ENCODE measurements at regions not wholly inside any gene's neighbourhood (a gene's known extent, or its start where the extent isn't known, plus 50 kb on each side); places are given as distances from the start of the nearest gene placed in this dataset.

- no peaks in the 10 kb centered on the region for H3K36me3 ChIP-seq (replicated peaks; ENCODE audit: insufficient read depth, low read depth)
- TF ChIP-seq EZH2 (IDR thresholded peaks at IDR 0.05; ENCODE audit: borderline replicate concordance) (no peak), EZH2phosphoT487 (IDR thresholded peaks at IDR 0.05; ENCODE audit: low read depth, severe bottlenecking, unreplicated experiment) (no peak)
- TF ChIP-seq, protein P1, sequence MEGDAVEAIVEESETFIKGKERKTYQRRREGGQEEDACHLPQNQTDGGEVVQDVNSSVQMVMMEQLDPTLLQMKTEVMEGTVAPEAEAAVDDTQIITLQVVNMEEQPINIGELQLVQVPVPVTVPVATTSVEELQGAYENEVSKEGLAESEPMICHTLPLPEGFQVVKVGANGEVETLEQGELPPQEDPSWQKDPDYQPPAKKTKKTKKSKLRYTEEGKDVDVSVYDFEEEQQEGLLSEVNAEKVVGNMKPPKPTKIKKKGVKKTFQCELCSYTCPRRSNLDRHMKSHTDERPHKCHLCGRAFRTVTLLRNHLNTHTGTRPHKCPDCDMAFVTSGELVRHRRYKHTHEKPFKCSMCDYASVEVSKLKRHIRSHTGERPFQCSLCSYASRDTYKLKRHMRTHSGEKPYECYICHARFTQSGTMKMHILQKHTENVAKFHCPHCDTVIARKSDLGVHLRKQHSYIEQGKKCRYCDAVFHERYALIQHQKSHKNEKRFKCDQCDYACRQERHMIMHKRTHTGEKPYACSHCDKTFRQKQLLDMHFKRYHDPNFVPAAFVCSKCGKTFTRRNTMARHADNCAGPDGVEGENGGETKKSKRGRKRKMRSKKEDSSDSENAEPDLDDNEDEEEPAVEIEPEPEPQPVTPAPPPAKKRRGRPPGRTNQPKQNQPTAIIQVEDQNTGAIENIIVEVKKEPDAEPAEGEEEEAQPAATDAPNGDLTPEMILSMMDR (IDR thresholded peaks at IDR 0.05; ENCODE audit: poor library complexity), result no peak
These were observed 66.3 kb upstream of the CDH8 start for GRCh38 chr16:62102588-62102987.

DNA sequence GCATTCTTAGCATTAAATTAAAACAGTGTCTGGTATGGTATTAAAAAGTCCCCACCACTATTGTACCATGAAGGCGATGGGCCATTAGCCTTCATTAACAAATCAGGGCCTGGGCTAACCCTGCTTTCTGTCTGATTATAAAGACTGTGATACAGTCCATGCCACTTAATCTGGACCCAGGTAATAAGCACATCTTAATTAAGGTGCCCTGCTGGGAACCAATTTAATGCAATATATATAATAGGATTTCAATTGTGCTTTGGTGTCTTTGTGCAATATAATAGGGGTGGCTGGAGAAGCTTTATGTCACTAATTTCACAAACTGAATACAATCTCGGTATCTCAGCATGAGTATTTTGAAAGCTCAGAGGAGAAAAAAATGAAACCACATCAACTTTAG lies 64.4 kb upstream of the CDH8 start:
- no peak for DNase-seq (ENCODE audit: low spot score)
- H3K4me2 ChIP-seq, result no peak overlapping the region
- TF ChIP-seq, protein P1 (IDR thresholded peaks at IDR 0.05; ENCODE audit: poor library complexity), result no peak
- no peak for TF ChIP-seq EZH2 (IDR thresholded peaks at IDR 0.05; ENCODE audit: borderline replicate concordance)
- no peak for TF ChIP-seq EZH2phosphoT487 (IDR thresholded peaks at IDR 0.05; ENCODE audit: low read depth, severe bottlenecking, unreplicated experiment)
- H3K36me3 ChIP-seq (replicated peaks; ENCODE audit: insufficient read depth, low read depth), result no peaks in the 10 kb centered on the region
- no peaks in the 10 kb centered on the region for H3K4me1 ChIP-seq (ENCODE audit: insufficient read depth)
- WGBS (ENCODE audit: low lambda C conversion rate, missing lambda C conversion rate), result 48% methylated on average over 2 of the region's 2 CpGs
- no peak overlapping the region for H3K4me3 ChIP-seq
- H4K20me1 ChIP-seq (ENCODE audit: insufficient read depth, poor library complexity, severe bottlenecking), result no peaks in the 10 kb centered on the region
- no peaks in the 10 kb centered on the region for H3K9me2 ChIP-seq (replicated peaks; ENCODE audit: insufficient read depth)
- H3K79me2 ChIP-seq, result no peaks in the 10 kb centered on the region
- H3K27me3 ChIP-seq, result no peaks in the 10 kb centered on the region
- H2AFZ ChIP-seq, result no peak overlapping the region
- no peak overlapping the region for H3K27ac ChIP-seq
- no peaks in the 10 kb centered on the region for H3K9me3 ChIP-seq (ENCODE audit: low read depth)

More at GRCh38 chr16:62102588-62102987, 66.3 kb upstream of the CDH8 start:
- Histone ChIP-seq H3K27me3 (no peaks in the 10 kb centered on the region), H3K79me2 (no peaks in the 10 kb centered on the region), H3K9me2 (replicated peaks; ENCODE audit: insufficient read depth) (no peaks in the 10 kb centered on the region), H4K20me1 (ENCODE audit: insufficient read depth, poor library complexity, severe bottlenecking) (no peaks in the 10 kb centered on the region), H3K4me2 (no peak overlapping the region), H3K4me1 (ENCODE audit: insufficient read depth) (no peaks in the 10 kb centered on the region), H3K27ac (no peak overlapping the region), H3K9me3 (ENCODE audit: low read depth) (no peaks in the 10 kb centered on the region), H3K4me3 (no peak overlapping the region), H2AFZ (no peak overlapping the region)
- no peak for DNase-seq (ENCODE audit: low spot score)
- WGBS (ENCODE audit: low lambda C conversion rate, missing lambda C conversion rate), result 94% methylated on average over 1 of the region's 1 CpG

DNA sequence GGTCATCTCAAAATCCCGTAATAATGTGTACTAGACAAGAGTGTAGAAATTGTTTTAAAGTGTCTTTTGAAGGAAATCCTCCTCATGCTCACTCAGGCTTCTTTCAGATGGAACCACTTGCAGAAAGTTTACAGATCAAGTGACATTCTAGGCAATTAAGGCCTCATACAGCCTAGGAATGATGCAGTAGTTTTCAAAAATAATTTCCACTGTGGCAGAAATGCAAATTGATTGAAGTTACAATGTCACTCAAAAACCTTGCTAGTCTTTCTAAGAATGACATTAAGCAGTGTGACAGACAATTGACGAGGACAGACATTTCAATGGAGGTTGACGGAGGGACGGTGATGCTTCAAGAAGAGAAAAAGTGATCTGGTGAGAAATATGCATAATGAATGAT lies 53.5 kb upstream of the CDH8 start:
- Histone ChIP-seq H3K36me3 (replicated peaks; ENCODE audit: insufficient read depth, low read depth) (no peaks in the 10 kb centered on the region), H2AFZ (no peak overlapping the region), H3K4me3 (no peak overlapping the region), H3K4me1 (ENCODE audit: insufficient read depth) (no peaks in the 10 kb centered on the region), H3K9me3 (ENCODE audit: low read depth) (no peaks in the 10 kb centered on the region), H4K20me1 (ENCODE audit: insufficient read depth, poor library complexity, severe bottlenecking) (no peaks in the 10 kb centered on the region), H3K4me2 (no peak overlapping the region), H3K9me2 (replicated peaks; ENCODE audit: insufficient read depth) (no peaks in the 10 kb centered on the region), H3K79me2 (no peaks in the 10 kb centered on the region), H3K27ac (no peak overlapping the region), H3K27me3 (no peaks in the 10 kb centered on the region)
- 93% methylated on average over 4 of the region's 4 CpGs for WGBS (ENCODE audit: low lambda C conversion rate, missing lambda C conversion rate)
- no peak for DNase-seq (ENCODE audit: low spot score)
- TF ChIP-seq, protein P1 (IDR thresholded peaks at IDR 0.05; ENCODE audit: poor library complexity), result no peak
- no peak for TF ChIP-seq EZH2phosphoT487 (IDR thresholded peaks at IDR 0.05; ENCODE audit: low read depth, severe bottlenecking, unreplicated experiment)
- no peak for TF ChIP-seq EZH2 (IDR thresholded peaks at IDR 0.05; ENCODE audit: borderline replicate concordance)
